IPS DF 4.7 (cell line): ENCODE measurements at regions not wholly inside any gene's neighbourhood (a gene's known extent, or its start where the extent isn't known, plus 50 kb on each side); places are given as distances from the start of the nearest gene placed in this dataset.

ENCODE experiments used
- DNase-seq: peaks from one replicate; pipeline ENCODE4 v3.0.0-alpha.2; 2013; ENCODE audit warnings: low spot score; ENCODE audit errors: extremely low read depth

DNA sequence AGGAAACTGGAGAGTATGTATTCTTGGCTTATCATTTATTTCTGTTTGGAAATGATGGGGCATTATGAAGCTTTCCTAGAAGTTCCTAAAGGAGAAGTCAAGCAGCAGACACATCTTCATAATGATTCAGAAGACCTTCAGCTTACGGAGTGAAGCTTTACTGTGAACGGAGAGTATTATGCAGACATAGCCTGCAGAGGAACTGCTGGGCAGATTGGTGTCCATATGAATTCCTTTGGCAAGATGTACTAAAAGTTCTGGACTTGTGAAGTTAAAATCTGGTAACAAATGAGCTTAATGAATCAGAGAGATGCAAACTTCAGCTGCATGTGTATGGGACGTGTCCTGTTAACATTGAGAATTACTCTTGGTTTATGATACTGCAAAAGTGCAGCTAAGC is 60.1 kb downstream of the NABP1 start:
- no peak for DNase-seq

DNA sequence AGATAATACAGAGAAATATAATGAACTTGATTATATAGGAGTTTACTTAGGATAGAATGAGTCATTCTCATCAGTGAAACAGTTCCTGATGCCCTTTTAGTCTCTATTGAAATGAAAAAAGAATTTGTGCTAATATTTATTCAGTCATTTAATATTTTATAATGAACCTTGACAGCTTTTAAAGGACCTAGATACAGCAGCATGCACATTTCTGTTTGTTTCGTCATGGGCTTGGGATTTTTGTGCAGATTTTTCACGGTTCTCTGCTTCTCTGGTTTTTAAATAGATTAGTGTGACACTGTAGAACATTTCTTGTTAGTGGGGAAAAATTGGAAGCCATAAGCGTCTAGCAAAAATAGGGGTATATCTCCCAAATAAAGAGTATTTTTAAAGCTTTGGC is 60.7 kb downstream of the NABP1 start:
- DNase-seq = no peak

DNA sequence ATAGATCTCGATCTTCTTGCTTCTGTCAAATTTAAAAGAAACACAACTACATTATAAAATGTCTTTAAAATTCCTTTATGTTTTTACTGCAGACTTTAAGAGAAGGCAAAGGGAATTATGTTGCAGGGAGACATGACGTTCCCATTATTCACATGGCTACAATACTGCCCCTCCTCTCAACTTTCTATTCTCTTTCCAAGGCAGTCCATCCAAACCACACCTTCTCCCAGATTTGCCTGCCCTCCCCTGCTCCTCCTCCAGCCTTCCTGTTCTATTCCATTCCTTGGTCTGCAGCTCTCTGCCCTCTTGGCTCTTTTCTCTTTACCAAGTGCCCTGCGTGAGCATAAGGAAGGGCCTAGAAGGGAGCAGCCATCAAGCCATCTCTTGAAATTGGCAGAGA is 61.3 kb downstream of the NABP1 start:
- no peak for DNase-seq

DNA sequence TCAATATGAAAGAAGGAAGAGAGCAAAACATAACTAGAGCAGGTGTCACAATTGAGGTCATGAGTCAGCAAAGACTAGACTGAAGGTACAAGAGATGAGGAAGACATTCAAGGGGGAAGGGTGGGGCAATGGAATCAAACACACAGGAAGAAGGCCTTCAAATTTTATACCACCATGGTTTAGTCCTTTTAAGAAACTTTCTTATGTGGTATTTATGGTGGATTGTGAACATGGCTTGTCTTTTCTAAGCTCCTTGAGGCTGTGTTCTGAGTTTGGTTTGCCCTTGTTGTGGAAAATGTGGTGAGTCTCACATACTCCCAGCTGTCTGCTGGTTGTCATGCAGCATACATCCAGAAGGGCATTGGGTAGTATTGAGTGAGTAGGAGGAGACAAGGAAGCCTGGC is 62.1 kb downstream of the NABP1 start:
- DNase-seq = no peak

DNA sequence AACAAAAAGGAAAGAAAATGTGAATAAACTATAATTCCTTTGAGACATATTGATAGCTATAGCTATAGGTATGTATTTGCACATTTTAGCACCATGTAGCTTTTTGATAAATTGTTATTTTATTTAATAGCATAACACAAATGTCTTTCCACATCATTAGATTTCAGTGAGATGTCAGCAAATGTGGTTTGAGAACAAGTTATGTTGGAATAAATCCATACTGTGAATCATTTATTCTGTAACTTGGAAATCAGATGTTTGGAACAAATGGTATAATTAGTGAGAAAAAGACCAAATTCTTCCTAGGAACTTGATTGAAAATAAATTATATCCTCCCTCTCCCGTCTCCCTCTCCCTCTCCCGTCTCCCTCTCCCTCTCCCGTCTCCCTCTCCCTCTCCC is 62.8 kb downstream of the NABP1 start:
- no peak for DNase-seq

DNA sequence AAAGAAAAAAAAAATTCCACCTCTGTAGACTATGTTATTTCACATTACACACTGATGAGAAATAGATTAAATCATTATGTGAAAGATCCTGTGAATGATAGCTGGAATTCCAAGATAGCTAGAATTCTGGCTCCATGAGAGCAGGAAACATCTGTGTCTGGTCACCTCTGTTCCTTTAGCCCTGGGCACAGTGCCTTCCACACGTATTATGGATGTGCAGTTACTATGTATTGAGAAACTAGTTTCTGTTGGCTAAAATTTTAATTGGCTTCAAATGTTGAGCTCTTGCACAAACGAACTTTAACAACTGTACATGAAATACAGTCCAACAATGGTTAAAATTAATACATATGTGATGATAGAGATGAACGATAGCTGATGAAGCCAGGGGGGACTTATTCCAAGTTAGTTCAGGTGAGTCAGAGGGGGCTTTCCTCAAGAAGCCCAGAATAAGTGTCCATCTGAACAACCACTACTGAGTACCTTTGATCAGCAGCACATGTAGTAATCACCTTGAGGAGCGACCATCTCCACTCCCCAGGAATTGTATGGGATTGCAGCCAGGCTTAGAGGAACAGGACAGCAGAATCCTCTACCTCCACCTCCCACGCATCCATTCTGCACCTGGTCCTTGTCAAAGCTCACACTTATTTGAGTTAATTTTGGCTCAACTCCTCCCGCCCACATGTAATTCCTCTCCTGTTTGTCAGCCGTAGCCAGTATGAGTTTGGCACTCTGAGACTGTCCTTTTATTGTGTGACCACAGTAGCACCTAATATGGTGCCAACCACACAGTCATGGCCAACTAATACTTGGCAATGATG is 68.6 kb downstream of the NABP1 start:
- no peak for DNase-seq

DNA sequence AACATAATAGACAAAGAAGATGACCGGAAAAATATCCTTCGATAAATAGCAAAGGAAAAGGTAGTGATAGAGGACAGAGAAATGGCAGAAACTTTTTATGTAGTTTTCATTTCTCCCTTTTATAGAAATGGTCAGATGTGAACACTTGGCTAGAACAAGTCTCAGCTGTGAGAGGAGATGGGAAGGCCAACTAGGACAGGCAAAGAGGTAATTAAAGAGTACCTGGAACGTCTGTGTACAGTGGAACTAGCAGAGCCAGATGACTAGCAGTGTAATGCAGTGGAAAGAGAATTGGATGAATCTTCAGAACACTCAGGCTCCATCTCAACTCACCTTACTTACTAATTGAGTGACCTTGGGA is 69.2 kb downstream of the NABP1 start:
- no peak for DNase-seq

DNA sequence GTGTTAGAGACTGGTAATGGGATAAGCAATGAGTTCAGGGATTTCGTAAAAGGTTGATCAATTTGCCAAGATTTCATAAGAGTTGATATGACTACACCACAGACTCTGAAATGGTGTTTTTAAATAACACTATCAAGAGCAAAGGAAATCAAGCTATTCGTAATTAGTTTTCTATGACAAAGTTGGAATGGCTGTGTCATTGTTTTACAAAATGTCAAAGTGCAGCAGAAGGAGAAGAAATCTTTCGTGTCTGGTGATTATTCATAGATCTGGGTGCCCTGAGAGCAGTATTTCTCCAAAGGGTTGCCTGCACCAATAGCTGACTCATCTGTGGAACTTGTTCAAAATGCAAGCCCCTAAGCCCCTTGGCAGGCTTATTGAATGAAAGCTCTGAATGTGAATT is 70.1 kb downstream of the NABP1 start:
- no peak for DNase-seq

DNA sequence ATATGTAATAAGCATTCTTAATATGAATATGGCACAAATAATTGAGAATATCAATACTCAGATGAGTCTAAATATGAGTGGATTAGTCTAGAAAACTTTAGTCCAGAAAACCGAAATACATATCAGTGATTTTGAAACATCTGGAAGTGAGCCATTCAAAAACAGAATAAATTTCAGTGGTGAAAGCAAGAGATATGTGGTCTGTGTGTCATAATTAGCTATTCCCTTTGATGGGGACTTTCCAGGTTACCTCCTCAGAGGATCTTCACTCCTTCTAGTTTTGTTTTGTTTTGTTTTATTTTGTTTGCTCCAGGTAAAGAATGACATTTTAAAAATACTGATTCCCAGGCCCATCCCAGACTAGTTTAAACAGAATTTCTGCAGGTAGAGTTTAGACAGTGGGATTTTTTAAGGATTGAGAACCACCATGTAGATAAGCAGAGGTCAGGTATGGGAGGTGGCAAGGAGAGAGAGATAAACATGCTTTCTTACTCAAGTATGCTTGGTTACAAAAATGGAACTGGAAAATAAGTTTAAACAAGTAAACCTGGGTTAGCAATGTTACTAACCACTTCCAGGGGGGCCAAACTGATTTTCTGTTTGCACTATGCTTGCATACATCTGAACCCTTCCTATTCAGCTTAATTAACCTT is 70.7 kb downstream of the NABP1 start:
- DNase-seq = no peak

DNA sequence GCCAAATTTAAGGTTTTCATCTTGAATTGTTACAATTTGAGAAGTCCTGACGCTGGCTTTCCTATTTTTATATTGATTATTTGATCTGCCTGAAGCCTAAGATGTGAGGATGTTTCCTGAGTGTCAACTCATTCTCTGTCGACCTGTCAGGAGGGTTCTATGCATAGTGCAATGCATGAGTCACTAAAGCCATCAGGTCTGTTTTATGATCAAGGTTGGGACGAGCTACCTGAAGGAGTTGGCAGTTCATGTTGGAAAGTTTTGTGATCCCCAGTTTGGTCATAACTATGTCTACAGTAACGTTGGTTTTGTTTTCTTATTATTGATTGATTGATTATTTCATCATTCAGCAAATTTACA is 71.2 kb downstream of the NABP1 start:
- DNase-seq = no peak

DNA sequence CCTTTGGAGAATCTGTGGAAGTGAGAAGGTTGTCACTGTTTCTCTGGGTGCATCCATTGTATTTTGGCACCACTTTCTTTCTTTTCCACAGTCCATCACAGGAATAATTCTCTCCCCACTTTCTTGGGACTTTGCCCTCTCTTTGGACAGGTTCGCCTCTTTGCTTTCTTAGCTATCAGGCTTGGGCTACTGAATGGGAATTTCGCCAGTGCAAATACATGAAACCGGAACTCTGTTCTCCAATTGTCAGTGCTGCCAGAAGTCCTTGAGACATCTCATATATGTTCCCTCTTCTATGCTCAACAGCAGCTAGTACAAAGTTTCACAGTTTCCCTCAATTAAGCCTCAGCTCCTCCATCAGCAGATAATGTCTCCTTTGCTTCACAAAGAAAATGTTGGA is 76.2 kb downstream of the NABP1 start:
- no peak for DNase-seq

DNA sequence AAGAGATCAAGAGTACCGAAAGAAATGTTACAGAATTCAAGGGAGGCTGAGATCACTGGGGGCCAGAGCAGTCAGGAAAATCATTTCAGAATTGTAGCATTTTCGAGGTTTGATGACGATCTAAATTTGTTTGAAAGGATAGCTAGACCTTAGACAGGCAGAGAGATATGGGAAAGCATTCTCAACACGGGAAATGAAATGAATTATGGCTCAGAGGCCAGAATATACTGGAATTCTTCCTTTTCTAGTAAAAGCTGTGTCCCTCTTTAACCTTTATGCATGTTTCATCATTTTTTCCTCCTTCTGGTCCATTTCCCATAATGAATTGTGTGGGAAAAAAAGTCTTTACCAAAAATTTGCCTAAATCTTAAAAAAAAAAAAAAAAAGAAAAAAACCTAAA is 78.8 kb downstream of the NABP1 start:
- no peak for DNase-seq

DNA sequence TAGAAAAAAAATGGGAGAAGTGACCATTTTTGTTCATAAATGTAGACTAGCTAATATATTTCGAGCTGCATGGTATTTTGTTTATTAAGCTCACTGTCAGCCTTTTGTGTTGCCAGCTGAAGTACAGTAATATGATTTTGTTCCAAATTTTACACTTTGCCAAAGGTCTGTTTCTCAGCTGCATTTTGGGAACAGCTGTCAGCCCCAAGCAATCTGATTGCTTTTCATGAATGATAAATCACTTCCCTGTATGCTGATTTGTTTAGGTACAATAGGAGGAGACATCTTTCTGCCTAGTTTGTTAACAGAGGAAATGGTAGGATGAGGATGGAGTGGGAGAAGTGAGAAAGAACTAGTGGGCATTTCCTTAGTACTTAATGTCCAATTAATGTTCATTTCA is 79.3 kb downstream of the NABP1 start:
- DNase-seq = no peak

DNA sequence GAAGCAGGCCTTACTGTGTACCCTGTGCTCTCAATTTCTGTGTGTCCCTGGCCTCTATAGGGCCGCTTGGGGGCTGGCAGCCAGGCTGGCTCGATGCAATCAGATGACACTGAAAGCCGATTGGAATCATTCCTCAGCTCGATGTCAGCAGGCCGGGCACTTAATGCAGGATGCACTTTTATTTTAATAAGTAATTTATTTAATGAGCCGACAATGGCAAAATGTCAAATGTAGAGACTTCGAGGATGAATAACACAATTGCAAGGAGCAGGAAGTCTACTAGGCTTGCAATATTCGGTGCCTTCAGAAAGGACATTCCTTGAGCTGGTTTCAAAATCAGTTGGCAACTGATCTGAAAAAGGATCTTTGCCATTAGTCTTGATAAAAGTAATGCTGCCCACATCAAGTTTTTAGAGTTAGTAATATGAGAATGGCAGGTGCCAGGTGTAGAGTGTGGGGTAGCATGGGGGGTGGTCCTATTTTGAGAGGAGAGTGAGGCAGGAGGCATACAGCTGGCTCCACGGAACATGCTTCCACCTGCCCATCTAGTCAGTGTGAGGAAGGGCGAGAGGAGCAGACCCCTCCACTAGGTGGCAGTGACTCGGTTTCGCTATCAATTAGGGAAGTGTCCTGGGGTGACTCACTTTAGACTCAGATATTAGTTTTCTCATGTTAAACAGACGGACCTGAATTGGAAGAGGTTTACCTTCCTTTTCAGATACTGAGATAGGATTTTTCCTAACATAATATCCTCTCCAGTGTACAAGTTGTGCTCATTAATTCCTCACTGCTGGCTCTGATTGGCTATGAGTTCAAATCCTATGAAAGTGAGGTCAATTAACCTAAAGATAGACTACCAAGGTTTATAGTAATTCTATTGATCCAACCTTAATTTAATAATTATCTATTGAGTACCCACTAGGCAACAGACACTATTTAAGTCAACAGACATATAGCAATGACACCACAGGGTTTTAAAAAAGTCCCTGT is 80.9 kb downstream of the NABP1 start:
- DNase-seq = peak; percentile 58

DNA sequence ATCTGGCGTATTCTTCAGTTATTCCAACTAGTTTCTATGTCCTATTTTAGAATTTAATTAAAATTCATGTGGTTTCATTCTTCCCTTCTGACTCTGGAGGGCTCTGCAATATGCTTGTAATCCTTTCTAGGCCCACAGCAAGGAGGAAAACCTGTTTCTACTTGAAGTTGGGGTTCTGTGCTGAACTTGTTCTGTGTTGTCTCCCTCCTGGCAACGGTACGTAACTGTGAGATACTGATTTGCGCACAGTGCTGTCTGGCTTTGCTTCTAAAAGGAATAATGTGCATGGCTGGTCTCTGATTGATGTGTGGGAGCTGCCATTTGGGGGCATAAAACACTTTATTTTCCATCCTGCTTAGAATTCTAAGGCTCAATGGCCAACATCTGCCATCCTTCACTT is 81.7 kb downstream of the NABP1 start:
- DNase-seq = no peak

DNA sequence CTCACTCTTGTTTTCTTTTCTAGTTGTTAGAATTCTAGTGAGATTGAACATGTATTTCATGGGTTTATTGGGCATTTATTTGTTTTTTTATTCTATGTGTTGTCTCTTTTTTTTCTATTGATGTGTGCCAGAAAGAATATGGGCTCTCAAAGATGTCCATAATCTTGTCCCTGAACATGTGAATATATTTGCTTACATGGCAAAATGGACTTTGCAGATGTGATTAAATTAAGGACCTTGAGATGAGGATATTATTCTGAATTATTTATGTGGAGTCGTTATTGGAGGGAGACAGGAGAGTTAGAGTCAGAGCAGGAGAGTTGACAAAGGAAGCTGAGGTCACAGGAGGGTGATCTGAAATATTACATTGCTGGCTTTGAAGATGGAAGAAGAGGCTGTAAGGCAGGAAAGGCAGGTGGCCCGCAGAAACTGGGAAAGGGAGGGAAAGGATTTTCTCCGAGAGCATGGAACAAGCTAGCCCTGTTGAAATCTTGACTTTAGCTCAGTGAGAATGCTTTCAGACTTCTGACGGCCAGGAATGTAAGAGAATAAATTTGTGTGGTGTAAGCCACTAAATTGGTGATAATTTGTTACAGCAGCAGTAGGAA is 82.8 kb downstream of the NABP1 start:
- DNase-seq = no peak

DNA sequence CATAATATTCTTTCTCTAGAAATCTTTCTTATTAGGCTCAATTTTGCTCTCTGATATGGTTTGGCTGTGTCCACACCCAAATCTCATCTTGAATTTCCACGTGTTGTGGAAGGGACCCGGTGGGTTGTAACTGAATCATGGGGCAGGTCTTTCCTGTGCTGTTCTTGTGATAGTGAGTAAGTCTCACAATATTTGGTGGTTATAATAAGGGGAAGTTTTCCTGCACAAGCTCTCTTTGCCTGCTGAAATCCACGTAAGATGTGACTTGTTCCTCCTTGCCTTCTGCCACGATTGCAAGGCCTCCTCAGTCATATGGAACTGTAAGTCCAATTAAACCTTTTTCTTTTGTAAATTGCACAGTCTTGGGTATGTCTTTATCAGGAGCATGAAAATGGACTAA is 73.8 kb downstream of the CAVIN2 start:
- DNase-seq = no peak

DNA sequence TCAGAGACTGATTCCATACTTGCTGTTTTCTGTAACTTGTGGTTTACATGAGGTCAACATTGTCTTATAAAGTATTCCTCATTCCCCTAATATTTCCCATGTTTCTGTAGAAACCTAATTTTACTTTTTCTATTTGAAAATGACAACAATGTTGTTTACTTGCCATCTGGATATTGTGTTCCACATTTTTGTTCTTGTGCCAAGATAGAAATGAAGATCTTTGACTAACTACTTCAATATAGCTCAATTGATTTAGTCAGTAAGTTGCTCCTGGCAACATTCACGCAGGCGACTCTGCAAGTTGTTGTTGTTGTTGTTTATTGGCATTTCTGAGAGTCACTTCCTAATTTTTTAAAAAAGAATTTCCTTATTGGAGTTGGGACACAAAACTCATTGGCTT is 69.5 kb downstream of the CAVIN2 start:
- no peak for DNase-seq

DNA sequence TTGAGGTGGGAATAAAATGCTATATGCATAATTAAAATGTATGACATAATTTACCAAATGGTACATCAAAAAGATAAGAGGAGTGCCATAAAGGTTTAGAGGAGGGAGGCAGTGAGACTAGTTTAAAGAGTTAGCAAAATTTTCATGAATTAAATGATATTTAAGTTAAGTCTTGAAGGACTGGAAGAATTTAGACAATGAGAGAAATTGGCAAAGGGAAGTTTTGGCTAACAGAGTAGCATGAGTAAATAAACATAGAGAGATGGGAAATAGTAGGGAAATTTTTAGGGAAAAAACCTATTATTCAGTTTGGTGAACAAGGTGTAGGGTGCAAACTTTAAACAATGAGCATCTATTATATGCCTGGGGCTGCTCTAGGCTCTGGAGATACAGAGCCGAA is 68.8 kb downstream of the CAVIN2 start:
- no peak for DNase-seq

DNA sequence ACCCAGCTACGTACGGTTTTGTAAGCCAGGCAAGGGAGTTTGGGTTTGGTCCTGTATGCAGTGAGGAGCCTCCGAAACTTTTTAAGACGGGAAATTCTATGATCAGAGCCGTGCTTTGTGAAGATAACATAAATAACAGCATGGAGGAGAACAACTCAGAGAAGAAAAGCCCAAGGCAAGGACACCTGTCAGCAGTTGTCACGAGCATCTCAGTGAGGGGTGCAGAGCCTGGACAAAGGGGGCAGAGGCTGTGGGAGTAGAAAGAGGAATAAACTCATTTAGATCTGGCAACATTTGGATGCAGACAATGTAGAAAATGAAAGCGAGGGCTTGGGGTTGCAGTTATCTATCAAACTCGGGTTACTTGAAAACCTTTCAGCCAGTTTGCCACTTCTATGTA is 64.5 kb downstream of the CAVIN2 start:
- DNase-seq = no peak

DNA sequence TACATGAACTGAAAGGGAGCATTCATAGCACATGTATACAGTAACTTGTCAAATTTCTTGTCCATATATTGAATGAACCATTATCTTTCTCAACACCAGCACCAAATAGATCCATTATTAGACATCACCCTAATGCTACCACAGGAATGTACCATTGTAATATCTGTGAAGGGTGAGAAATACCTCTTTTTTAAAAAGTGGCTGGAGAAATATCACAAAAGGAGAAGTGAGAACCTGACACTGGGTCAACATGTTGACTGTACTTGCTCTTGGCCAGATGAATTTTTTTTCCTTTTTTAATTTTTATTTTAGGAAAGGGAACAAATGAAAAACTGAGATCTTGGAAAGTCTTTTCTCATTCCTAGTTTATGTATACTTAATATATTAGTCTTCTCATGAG is 63.5 kb downstream of the CAVIN2 start:
- no peak for DNase-seq
